ENCODE measurements at regions not wholly inside any gene's neighbourhood (a gene's known extent, or its start where the extent isn't known, plus 50 kb on each side); places are given as distances from the start of the nearest gene placed in this dataset.

GRCh38 chr2:12932192-12932591 lies 215.5 kb downstream of the TRIB2 start:
- no peak for DNase-seq

- DNase-seq, result no peak
Observed at GRCh38 chr2:12934146-12934756, 217.5 kb downstream of the TRIB2 start.

GRCh38 chr2:12935222-12935621 lies 218.5 kb downstream of the TRIB2 start:
- DNase-seq, result no peak

- DNase-seq, result no peak
Observed at GRCh38 chr2:12935796-12936195, 219.1 kb downstream of the TRIB2 start.

- DNase-seq, result no peak
Observed at GRCh38 chr2:12941203-12941602, 224.5 kb downstream of the TRIB2 start.

GRCh38 chr2:12948231-12948960 lies 231.7 kb downstream of the TRIB2 start:
- DNase-seq, result peak; percentile 81

GRCh38 chr2:12948961-12949353 lies 232.2 kb downstream of the TRIB2 start:
- no peak for DNase-seq

GRCh38 chr2:12949406-12949805 lies 232.7 kb downstream of the TRIB2 start:
- DNase-seq, result peak; percentile 26

GRCh38 chr2:12950174-12950573 lies 233.4 kb downstream of the TRIB2 start:
- no peak for DNase-seq

- DNase-seq, result peak; percentile 84
Observed at GRCh38 chr2:12950957-12951656, 234.4 kb downstream of the TRIB2 start.

- no peak for DNase-seq
Observed at GRCh38 chr2:12951657-12951973, 234.9 kb downstream of the TRIB2 start.

- DNase-seq, result no peak
Observed at GRCh38 chr2:12953596-12953995, 236.9 kb downstream of the TRIB2 start.

GRCh38 chr2:12955864-12956263 lies 239.1 kb downstream of the TRIB2 start:
- DNase-seq, result no peak

GRCh38 chr2:12957251-12957650 lies 240.5 kb downstream of the TRIB2 start:
- DNase-seq, result no peak

GRCh38 chr2:12959935-12960334 lies 243.2 kb downstream of the TRIB2 start:
- DNase-seq, result no peak

GRCh38 chr2:12960671-12961070 lies 243.9 kb downstream of the TRIB2 start:
- peak; percentile 15 for DNase-seq

GRCh38 chr2:12964904-12965539 lies 248.3 kb downstream of the TRIB2 start:
- no peak for DNase-seq

- DNase-seq, result peak; percentile 73
Observed at GRCh38 chr2:12965540-12966269, 249.0 kb downstream of the TRIB2 start.

GRCh38 chr2:12967804-12968203 lies 251.1 kb downstream of the TRIB2 start:
- DNase-seq, result no peak

- DNase-seq, result no peak
Observed at GRCh38 chr2:12968399-12968798, 251.7 kb downstream of the TRIB2 start.

GRCh38 chr2:12970861-12971260 lies 254.1 kb downstream of the TRIB2 start:
- peak; percentile 75 for DNase-seq

- DNase-seq, result no peak
Observed at GRCh38 chr2:12971581-12972365, 255.0 kb downstream of the TRIB2 start.
